SU-DHL-6 (cell line): ENCODE measurements at regions not wholly inside any gene's neighbourhood (a gene's known extent, or its start where the extent isn't known, plus 50 kb on each side); places are given as distances from the start of the nearest gene placed in this dataset.

Source experiments
- H2AFZ ChIP-seq: fragments of 200-600 bp; sonication (generic); 2 replicates; pipeline ENCODE4 v1.6.1; 2014; ENCODE audit warnings: low read depth, mild to moderate bottlenecking, moderate library complexity, mixed read lengths, antibody characterized with exemption, low read length; ENCODE audit not compliant: severe bottlenecking
- H3F3A ChIP-seq: fragments of 200-600 bp; shearing (Covaris generic); 2 replicates; pipeline ENCODE4 v1.6.0; 2016; ENCODE audit warnings: antibody characterized with exemption, mild to moderate bottlenecking; ENCODE audit not compliant: insufficient read depth
- H3K27ac ChIP-seq: fragments of 200-600 bp; sonication (generic); 2 replicates; pipeline ENCODE4 v1.5.1; 2016; ENCODE audit warnings: low read depth, mild to moderate bottlenecking, low read length, moderate library complexity, mixed read lengths
- H3K27me3 ChIP-seq: fragments of 200-600 bp; sonication (generic), shearing (Covaris generic); 2 replicates; pipeline ENCODE4 v1.6.0; 2014; ENCODE audit warnings: mild to moderate bottlenecking, low read length
- H3K36me3 ChIP-seq: fragments of 200-600 bp; sonication (generic); 2 replicates; pipeline ENCODE4 v1.6.1; 2014; ENCODE audit warnings: mild to moderate bottlenecking, low read length, mixed read lengths
- H3K4me2 ChIP-seq: fragments of 300-600, 200-600 bp; shearing (Covaris generic), sonication (generic); 2 replicates; pipeline ENCODE4 v1.6.0; 2014; ENCODE audit warnings: low read length, low read depth, mild to moderate bottlenecking; ENCODE audit not compliant: poor library complexity, severe bottlenecking
- H3K4me3 ChIP-seq: fragments of 200-600 bp; sonication (generic); 2 replicates; pipeline ENCODE4 v1.5.1; 2014; ENCODE audit warnings: antibody characterized with exemption, low read length, mild to moderate bottlenecking, mixed read lengths; ENCODE audit not compliant: insufficient read depth, poor library complexity, severe bottlenecking
- H3K79me2 ChIP-seq: fragments of 200-600 bp; sonication (generic); 2 replicates; pipeline ENCODE4 v1.6.1; 2014; ENCODE audit warnings: mild to moderate bottlenecking, low read length, moderate library complexity; ENCODE audit not compliant: insufficient read depth
- H3K9ac ChIP-seq: fragments of 200-600 bp; sonication (generic); 2 replicates; pipeline ENCODE4 v1.7.0; 2014; ENCODE audit warnings: mild to moderate bottlenecking, low read length
- H3K9me2 ChIP-seq: fragments of 200-600 bp; sonication (generic); replicated peaks from 2 replicates; pipeline ENCODE4 v1.6.1; 2014; ENCODE audit warnings: low read length; ENCODE audit not compliant: insufficient read depth
- H3K9me3 ChIP-seq: fragments of 200-600 bp; sonication (generic); 2 replicates; pipeline ENCODE4 v1.6.1; 2014; ENCODE audit warnings: low read length, mixed read lengths; ENCODE audit not compliant: insufficient read depth
- H4K20me1 ChIP-seq: fragments of 200-600 bp; sonication (generic); 2 replicates; pipeline ENCODE4 v1.6.1; 2014; ENCODE audit warnings: low read depth, mild to moderate bottlenecking, antibody characterized with exemption, low read length, moderate library complexity, mixed read lengths
- EZH2phosphoT487 ChIP-seq: fragments of 200-600 bp; sonication (generic), shearing (Covaris generic); conservative IDR thresholded peaks from 2 replicates; pipeline ENCODE4 v1.6.1; 2018; ENCODE audit warnings: mild to moderate bottlenecking, antibody characterized with exemption, low read length, moderate library complexity, mixed read lengths
- TF ChIP-seq, protein P1 (sequence below): fragments of 200-600 bp; sonication (generic); IDR thresholded peaks from one replicate; pipeline ENCODE4 v1.5.1; 2017; ENCODE audit warnings: antibody characterized with exemption, mild to moderate bottlenecking, low read length, moderate library complexity; ENCODE audit not compliant: insufficient read depth, poor library complexity, severe bottlenecking

DNA sequence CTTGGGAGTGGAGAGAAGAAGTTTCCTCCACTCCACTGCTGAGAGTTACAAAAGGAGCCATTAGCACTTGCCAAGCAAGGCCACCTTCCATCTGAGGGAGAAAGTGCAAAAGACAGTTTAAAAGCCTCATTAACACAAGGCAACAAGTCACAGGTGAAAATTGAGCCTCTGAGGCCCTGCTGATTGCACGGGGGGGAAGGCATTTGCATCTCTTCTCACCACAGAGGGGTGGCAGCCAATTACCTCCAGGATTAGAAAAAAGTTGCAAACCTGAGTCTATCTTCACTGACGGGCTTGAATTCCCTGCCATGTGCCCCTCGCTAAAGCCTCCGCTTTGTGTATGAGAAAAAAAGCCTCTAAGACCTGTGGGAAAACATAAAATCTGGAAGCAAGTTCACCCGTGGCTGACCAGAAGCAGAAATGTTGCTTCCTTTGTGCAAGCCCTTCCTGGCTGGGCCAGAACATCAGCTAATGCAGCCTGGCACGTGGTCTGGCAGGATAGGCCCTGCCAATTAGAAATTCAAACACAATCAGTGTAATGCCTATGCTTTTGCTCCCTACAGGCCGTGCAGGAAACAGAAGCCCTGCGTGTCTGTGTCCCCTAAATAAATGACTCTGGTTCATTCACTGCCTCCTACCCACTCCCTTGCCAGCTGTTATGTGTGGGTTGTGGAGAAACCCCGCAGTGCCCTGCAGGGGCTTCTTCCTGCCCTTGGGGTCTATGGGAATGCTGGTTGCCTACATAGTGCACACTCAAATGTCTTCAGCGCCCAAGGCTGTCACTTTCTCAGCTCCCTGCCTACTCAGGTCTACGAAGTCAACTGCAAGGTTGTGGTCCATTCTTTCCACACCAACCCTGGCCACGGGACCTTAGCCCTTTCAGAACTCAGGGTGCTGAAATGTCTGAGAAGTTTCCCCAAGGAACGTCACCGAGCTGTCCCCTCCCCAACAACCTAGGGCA lies 150.2 kb downstream of the UQCRFS1 start:
- H3F3A ChIP-seq: no peaks in the 10 kb centered on the region
- no peak overlapping the region for H3K4me3 ChIP-seq
- no peak overlapping the region for H3K9ac ChIP-seq
- H4K20me1 ChIP-seq: no peaks in the 10 kb centered on the region
- no peaks in the 10 kb centered on the region for H3K9me3 ChIP-seq
- H3K4me2 ChIP-seq: no peak overlapping the region
- H3K27me3 ChIP-seq: no peaks in the 10 kb centered on the region
- H3K79me2 ChIP-seq: no peaks in the 10 kb centered on the region
- no peak overlapping the region for H3K27ac ChIP-seq
- no peak for TF ChIP-seq EZH2phosphoT487
- TF ChIP-seq, protein P1, sequence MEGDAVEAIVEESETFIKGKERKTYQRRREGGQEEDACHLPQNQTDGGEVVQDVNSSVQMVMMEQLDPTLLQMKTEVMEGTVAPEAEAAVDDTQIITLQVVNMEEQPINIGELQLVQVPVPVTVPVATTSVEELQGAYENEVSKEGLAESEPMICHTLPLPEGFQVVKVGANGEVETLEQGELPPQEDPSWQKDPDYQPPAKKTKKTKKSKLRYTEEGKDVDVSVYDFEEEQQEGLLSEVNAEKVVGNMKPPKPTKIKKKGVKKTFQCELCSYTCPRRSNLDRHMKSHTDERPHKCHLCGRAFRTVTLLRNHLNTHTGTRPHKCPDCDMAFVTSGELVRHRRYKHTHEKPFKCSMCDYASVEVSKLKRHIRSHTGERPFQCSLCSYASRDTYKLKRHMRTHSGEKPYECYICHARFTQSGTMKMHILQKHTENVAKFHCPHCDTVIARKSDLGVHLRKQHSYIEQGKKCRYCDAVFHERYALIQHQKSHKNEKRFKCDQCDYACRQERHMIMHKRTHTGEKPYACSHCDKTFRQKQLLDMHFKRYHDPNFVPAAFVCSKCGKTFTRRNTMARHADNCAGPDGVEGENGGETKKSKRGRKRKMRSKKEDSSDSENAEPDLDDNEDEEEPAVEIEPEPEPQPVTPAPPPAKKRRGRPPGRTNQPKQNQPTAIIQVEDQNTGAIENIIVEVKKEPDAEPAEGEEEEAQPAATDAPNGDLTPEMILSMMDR: no peak
- H2AFZ ChIP-seq: no peak overlapping the region
- H3K9me2 ChIP-seq: no peaks in the 10 kb centered on the region
- H3K36me3 ChIP-seq: no peaks in the 10 kb centered on the region

DNA sequence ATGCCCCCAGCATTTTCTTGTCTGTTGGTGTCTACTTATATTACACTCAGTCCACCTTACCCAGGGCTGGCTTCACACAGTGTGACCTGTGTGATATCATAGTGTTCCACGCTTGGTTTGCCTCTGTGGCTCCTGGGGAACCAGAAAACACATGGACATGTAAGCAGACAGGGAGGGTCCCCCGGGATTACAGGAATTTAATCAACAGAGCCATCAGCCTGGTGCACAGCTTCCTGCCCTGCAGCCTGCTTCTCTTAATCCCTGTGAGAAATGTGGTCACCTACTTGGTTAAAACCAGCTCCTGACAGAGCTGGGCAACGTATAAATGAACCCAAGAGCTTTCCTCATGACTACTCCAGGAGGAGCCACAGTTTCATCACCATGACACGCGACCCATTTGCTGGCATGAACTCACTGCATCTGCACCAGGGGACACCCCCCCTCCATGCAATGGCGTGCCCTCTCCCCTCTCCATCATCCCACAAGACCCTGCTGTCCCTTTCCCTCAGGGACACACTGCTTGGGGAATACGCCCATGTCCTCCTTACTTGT lies 152.1 kb downstream of the UQCRFS1 start:
- Histone ChIP-seq H3K9ac (no peak overlapping the region), H4K20me1 (no peaks in the 10 kb centered on the region), H2AFZ (no peak overlapping the region), H3K79me2 (no peaks in the 10 kb centered on the region), H3K4me2 (no peak overlapping the region), H3F3A (no peaks in the 10 kb centered on the region), H3K27ac (no peak overlapping the region), H3K36me3 (no peaks in the 10 kb centered on the region), H3K9me3 (no peaks in the 10 kb centered on the region), H3K9me2 (no peaks in the 10 kb centered on the region), H3K27me3 (no peaks in the 10 kb centered on the region), H3K4me3 (no peak overlapping the region)
- TF ChIP-seq, protein P1: no peak
- no peak for TF ChIP-seq EZH2phosphoT487

DNA sequence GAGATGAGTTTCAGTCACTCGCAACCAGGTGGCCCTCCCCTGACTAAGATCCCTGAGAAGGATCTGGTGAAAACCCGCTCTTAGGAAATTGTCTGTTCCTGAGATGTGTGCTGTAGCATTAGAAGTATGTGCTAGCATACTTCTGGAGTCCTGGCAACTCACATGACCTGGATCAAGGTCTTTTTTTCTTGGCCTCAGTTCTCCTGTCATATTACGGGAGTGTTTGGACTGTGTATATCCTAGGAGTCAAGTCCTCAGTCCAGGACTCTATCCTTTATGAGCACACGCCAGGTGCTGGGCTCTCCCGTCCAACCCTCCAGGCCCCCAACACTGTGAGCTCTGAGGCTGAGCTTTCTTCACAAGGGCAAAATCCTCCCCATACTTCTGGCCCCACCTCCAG lies 156.4 kb downstream of the UQCRFS1 start:
- no peaks in the 10 kb centered on the region for H3K36me3 ChIP-seq
- no peak for TF ChIP-seq EZH2phosphoT487
- TF ChIP-seq, protein P1: no peak
- H3F3A ChIP-seq: no peaks in the 10 kb centered on the region
- no peak overlapping the region for H3K9ac ChIP-seq
- no peak overlapping the region for H3K27ac ChIP-seq
- H3K4me2 ChIP-seq: no peak overlapping the region
- H3K27me3 ChIP-seq: no peaks in the 10 kb centered on the region
- no peak overlapping the region for H2AFZ ChIP-seq
- H4K20me1 ChIP-seq: no peaks in the 10 kb centered on the region
- H3K9me3 ChIP-seq: no peaks in the 10 kb centered on the region
- no peaks in the 10 kb centered on the region for H3K79me2 ChIP-seq
- no peak overlapping the region for H3K4me3 ChIP-seq
- H3K9me2 ChIP-seq: no peaks in the 10 kb centered on the region
